ENCODE measurements at regions not wholly inside any gene's neighbourhood (a gene's known extent, or its start where the extent isn't known, plus 50 kb on each side); places are given as distances from the start of the nearest gene placed in this dataset.

- DNase-seq (ENCODE audit: extremely low spot score, insufficient read length, low read depth) (no peak), FAIRE-seq (no peak)
These were observed 376.2 kb upstream of the MEIS1 start for GRCh38 chr2:66058675-66059074.

GRCh38 chr2:66057844-66058243 is 377.1 kb upstream of the MEIS1 start:
- no peak for DNase-seq (ENCODE audit: extremely low spot score, insufficient read length, low read depth)
- no peak for FAIRE-seq

GRCh38 chr2:66050392-66050791 is 384.5 kb upstream of the MEIS1 start:
- no peak for DNase-seq (ENCODE audit: extremely low spot score, insufficient read length, low read depth)
- no peak for FAIRE-seq

GRCh38 chr2:66048667-66049066 is 386.3 kb upstream of the MEIS1 start:
- FAIRE-seq (no peak), DNase-seq (ENCODE audit: extremely low spot score, insufficient read length, low read depth) (no peak)

GRCh38 chr2:66041902-66042657 is 392.8 kb upstream of the MEIS1 start:
- no peak for FAIRE-seq

GRCh38 chr2:66036948-66037347 is 398.0 kb upstream of the MEIS1 start:
- FAIRE-seq (no peak), DNase-seq (ENCODE audit: extremely low spot score, insufficient read length, low read depth) (no peak)

More at GRCh38 chr2:66041902-66042657, 392.8 kb upstream of the MEIS1 start:
- no peak for DNase-seq (ENCODE audit: extremely low spot score, insufficient read length, low read depth)

GRCh38 chr2:66034467-66034866 is 400.5 kb upstream of the MEIS1 start:
- DNase-seq (ENCODE audit: extremely low spot score, insufficient read length, low read depth) (no peak), FAIRE-seq (no peak)

- FAIRE-seq: no peak
- no peak for DNase-seq (ENCODE audit: extremely low spot score, insufficient read length, low read depth)
These were observed 402.6 kb upstream of the MEIS1 start for GRCh38 chr2:66032226-66032775.

GRCh38 chr2:66031236-66031635 is 403.7 kb upstream of the MEIS1 start:
- DNase-seq (ENCODE audit: extremely low spot score, insufficient read length, low read depth) (no peak), FAIRE-seq (no peak)

- DNase-seq (ENCODE audit: extremely low spot score, insufficient read length, low read depth) (no peak), FAIRE-seq (no peak)
These were observed 404.4 kb upstream of the MEIS1 start for GRCh38 chr2:66030553-66030952.

GRCh38 chr2:66024391-66024790 is 410.5 kb upstream of the MEIS1 start:
- DNase-seq (ENCODE audit: extremely low spot score, insufficient read length, low read depth) (no peak), FAIRE-seq (no peak)

GRCh38 chr2:66021296-66021695 is 413.6 kb upstream of the MEIS1 start:
- DNase-seq (ENCODE audit: extremely low spot score, insufficient read length, low read depth) (no peak), FAIRE-seq (no peak)

GRCh38 chr2:66017763-66018162 is 417.2 kb upstream of the MEIS1 start:
- FAIRE-seq (no peak), DNase-seq (ENCODE audit: extremely low spot score, insufficient read length, low read depth) (no peak)

- no peak for DNase-seq (ENCODE audit: extremely low spot score, insufficient read length, low read depth)
- FAIRE-seq: no peak
These were observed 420.5 kb upstream of the MEIS1 start for GRCh38 chr2:66014450-66014849.

GRCh38 chr2:66013456-66013855 is 421.5 kb upstream of the MEIS1 start:
- no peak for FAIRE-seq
- DNase-seq (ENCODE audit: extremely low spot score, insufficient read length, low read depth): no peak

GRCh38 chr2:66003931-66004330 is 431.0 kb upstream of the MEIS1 start:
- no peak for FAIRE-seq

GRCh38 chr2:66001538-66001937 is 433.4 kb upstream of the MEIS1 start:
- FAIRE-seq (no peak), DNase-seq (ENCODE audit: extremely low spot score, insufficient read length, low read depth) (no peak)

More at GRCh38 chr2:66003931-66004330, 431.0 kb upstream of the MEIS1 start:
- DNase-seq (ENCODE audit: extremely low spot score, insufficient read length, low read depth): no peak

- FAIRE-seq (no peak), DNase-seq (ENCODE audit: extremely low spot score, insufficient read length, low read depth) (no peak)
These were observed 434.0 kb upstream of the MEIS1 start for GRCh38 chr2:66000901-66001300.

GRCh38 chr2:65999796-66000195 is 435.1 kb upstream of the MEIS1 start:
- FAIRE-seq (no peak), DNase-seq (ENCODE audit: extremely low spot score, insufficient read length, low read depth) (no peak)

- DNase-seq (ENCODE audit: extremely low spot score, insufficient read length, low read depth) (no peak), FAIRE-seq (no peak)
These were observed 435.8 kb upstream of the MEIS1 start for GRCh38 chr2:65999103-65999502.

GRCh38 chr2:65997961-65998360 is 437.0 kb upstream of the MEIS1 start:
- no peak for FAIRE-seq
- DNase-seq (ENCODE audit: extremely low spot score, insufficient read length, low read depth): no peak

GRCh38 chr2:65992198-65992554 is 442.7 kb upstream of the MEIS1 start:
- DNase-seq (ENCODE audit: extremely low spot score, insufficient read length, low read depth): no peak
- no peak for FAIRE-seq

Data from GM18507 (cell line).